OCI-LY3 (cell line): ENCODE measurements at regions not wholly inside any gene's neighbourhood (a gene's known extent, or its start where the extent isn't known, plus 50 kb on each side); places are given as distances from the start of the nearest gene placed in this dataset.
"Not testable (repeated sequence)": the region's sequence is repeated elsewhere in the genome, so short reads cannot be mapped to it uniquely, and the experiment has no call there.

ENCODE experiments used
- EZH2phosphoT487 ChIP-seq: fragments of 200-600 bp; shearing (Covaris generic); IDR thresholded peaks from 2 replicates; pipeline ENCODE4 v1.6.1; 2018; ENCODE audit warnings: antibody characterized with exemption, mixed run types, low read depth
- TF ChIP-seq, protein P1 (sequence below): fragments of 200-600, 300-600 bp; sonication (generic); IDR thresholded peaks from 2 replicates; pipeline ENCODE4 v1.5.1; 2014; ENCODE audit warnings: antibody characterized with exemption, low read length, low read depth

DNA sequence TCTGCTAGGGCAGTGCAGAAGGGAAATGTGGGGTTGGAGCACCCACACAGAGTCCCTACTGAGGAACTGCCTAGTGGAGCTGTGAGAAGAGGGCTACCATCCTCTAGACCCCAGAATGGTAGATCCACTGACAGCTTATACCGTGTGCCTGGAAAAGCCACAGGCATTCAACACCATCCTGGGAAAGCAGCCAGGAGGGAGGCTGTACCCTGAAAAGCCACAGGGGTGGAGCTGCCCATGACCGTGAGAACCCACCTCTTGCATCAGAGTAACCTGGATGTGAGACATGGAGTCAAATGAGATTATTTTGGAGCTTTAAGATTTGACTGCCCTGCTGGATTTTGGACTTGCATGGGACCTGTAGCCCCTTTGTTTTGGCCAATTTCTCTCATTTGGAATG, 827.1 kb upstream of the IGFBP7 start:
- TF ChIP-seq, protein P1, sequence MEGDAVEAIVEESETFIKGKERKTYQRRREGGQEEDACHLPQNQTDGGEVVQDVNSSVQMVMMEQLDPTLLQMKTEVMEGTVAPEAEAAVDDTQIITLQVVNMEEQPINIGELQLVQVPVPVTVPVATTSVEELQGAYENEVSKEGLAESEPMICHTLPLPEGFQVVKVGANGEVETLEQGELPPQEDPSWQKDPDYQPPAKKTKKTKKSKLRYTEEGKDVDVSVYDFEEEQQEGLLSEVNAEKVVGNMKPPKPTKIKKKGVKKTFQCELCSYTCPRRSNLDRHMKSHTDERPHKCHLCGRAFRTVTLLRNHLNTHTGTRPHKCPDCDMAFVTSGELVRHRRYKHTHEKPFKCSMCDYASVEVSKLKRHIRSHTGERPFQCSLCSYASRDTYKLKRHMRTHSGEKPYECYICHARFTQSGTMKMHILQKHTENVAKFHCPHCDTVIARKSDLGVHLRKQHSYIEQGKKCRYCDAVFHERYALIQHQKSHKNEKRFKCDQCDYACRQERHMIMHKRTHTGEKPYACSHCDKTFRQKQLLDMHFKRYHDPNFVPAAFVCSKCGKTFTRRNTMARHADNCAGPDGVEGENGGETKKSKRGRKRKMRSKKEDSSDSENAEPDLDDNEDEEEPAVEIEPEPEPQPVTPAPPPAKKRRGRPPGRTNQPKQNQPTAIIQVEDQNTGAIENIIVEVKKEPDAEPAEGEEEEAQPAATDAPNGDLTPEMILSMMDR: not testable (repeated sequence)
- TF ChIP-seq EZH2phosphoT487: not testable (repeated sequence)
